GM12864 (cell line): ENCODE measurements at regions not wholly inside any gene's neighbourhood (a gene's known extent, or its start where the extent isn't known, plus 50 kb on each side); places are given as distances from the start of the nearest gene placed in this dataset.
"Not testable (repeated sequence)": the region's sequence is repeated elsewhere in the genome, so short reads cannot be mapped to it uniquely, and the experiment has no call there.

ENCODE experiments used
- DNase-seq: peaks from one replicate; pipeline ENCODE4 v3.0.0-alpha.2; 2011; ENCODE audit warnings: low read depth
- H3K4me3 ChIP-seq: 2 replicates; pipeline ENCODE4 v1.5.1; 2011; ENCODE audit warnings: mild to moderate bottlenecking, low read depth, low read length, control low read depth
- CTCF ChIP-seq: IDR thresholded peaks from 2 replicates; pipeline ENCODE4 v1.5.1; 2011; ENCODE audit warnings: low read depth, mild to moderate bottlenecking, moderate library complexity, low read length, control low read depth, inconsistent platforms; ENCODE audit errors: missing control alignments

DNA sequence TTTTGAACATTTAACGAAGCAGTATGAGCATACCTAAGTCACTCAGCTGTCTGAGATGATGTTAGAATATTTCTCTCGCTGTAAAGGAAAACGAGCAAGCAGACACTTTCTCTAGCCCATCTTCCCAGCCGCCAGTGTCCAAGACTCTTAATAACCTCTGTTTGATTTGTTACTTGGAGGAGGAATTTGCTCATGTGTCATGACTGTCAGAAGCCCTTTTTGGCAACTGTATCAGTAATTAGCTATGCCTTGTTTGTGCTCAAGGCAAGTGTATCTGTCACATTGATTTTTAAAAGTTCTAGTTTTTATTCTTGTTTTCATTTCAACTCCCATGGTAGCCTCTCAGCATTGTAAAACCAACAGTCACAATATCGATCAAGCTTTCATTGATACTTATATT is 828.4 kb upstream of the SLC10A2 start:
- DNase-seq, result no peak
- H3K4me3 ChIP-seq, result no peak overlapping the region
- TF ChIP-seq CTCF, result no peak

DNA sequence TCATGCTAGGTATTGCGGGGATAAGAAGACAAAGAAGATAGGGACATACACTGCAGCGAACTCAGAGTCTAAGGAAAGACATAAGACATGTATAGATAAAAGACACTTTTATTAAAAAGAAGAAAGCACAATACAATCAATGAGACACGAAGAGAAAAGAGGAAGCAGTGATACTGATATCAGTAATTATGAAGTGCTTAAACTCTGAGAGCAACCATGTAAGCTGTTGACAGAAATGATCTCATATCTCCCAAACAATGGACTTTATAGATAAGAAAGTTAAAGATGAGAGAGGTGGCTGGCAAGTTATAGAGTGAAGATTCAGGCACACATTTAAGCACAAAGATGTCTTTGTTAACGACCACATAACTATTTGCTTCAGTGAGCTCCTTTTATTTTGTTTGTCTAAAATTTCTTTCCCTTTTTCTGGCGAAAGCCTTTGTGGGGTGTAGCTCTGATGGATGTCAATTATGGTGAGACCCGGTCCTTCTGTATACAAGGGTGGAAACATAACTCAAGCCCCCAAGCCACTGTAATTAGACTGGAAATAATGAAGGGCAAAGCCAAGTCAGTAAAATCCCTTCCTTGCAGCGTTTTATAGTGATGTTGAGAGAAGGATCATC is 818.0 kb upstream of the SLC10A2 start:
- no peak for DNase-seq
- no peak for TF ChIP-seq CTCF
- no peak overlapping the region for H3K4me3 ChIP-seq

- no peak for DNase-seq
- TF ChIP-seq CTCF, result no peak
- H3K4me3 ChIP-seq, result no peak overlapping the region
Measured at GRCh38 chr13:103883698-103884097, 817.5 kb upstream of the SLC10A2 start.

DNA sequence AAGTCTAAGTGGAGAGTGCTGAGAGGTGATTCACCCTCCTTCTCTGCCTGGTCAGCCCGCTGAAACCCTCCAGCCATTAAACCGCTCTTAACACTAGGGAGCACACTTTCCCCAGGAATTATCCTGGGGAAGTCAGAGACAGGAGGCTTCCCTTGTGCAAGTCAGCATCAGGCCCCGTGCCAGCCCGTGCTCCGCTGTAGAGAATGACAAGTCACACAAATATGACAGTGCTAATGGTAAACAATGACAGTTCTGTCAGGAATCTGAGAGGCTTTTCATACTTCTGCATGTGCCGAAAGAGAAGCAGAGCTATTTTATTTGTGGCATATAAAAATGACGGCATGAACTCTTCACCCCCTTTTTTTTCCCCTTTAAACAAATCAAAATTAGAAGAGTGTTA is 816.9 kb upstream of the SLC10A2 start:
- TF ChIP-seq CTCF, result no peak
- DNase-seq, result no peak
- H3K4me3 ChIP-seq, result no peak overlapping the region

GRCh38 chr13:103880146-103880545 is 813.9 kb upstream of the SLC10A2 start:
- H3K4me3 ChIP-seq, result not testable (repeated sequence)

GRCh38 chr13:103878891-103879605 is 812.8 kb upstream of the SLC10A2 start:
- TF ChIP-seq CTCF, result no peak

More at GRCh38 chr13:103880146-103880545, 813.9 kb upstream of the SLC10A2 start:
- DNase-seq, result not testable (repeated sequence)

DNA sequence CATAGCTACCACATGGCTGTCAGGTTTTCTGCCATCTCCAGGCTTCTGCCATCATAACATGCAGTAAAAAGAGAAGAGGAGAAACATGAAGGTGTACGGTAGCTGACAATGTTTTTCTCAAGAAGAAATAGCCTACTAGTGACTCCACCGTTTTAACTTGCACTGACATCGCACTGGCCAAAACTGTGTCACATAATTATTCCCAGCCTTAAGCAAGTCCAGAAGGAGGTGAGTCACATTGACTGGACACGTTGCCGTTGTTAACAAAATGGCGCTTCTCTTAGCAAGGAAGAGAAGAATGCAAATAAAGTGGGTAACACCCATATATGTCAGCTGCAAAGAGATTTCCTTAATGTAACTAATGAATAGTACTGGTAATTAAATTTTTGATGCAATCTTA is 810.4 kb upstream of the SLC10A2 start:
- no peak for DNase-seq
- no peak overlapping the region for H3K4me3 ChIP-seq
- TF ChIP-seq CTCF, result no peak

More at GRCh38 chr13:103878891-103879605, 812.8 kb upstream of the SLC10A2 start:
- H3K4me3 ChIP-seq, result no peak overlapping the region
- DNase-seq, result no peak
